Left ventricle myocardium inferior (tissue), 1 donor: ENCODE measurements at regions not wholly inside any gene's neighbourhood (a gene's known extent, or its start where the extent isn't known, plus 50 kb on each side); places are given as distances from the start of the nearest gene placed in this dataset.

ENCODE experiments used
- DNase-seq: peaks from one replicate; pipeline ENCODE4 v3.0.0-alpha.2; 2020
- H3K27ac ChIP-seq: fragments of 200-600 bp; replicated peaks from 2 replicates; pipeline ENCODE4 v1.8.0; 2021
- H3K27me3 ChIP-seq: fragments of 200-600 bp; 2 replicates; pipeline ENCODE4 v1.8.0; 2021; ENCODE audit warnings: low read depth
- H3K36me3 ChIP-seq: fragments of 200-600 bp; 2 replicates; pipeline ENCODE4 v1.8.0; 2021
- H3K4me1 ChIP-seq: fragments of 200-600 bp; 2 replicates; pipeline ENCODE4 v1.8.0; 2021
- H3K4me3 ChIP-seq: fragments of 200-600 bp; 2 replicates; pipeline ENCODE4 v1.8.0; 2021; ENCODE audit warnings: mild to moderate bottlenecking, moderate library complexity
- H3K9me3 ChIP-seq: fragments of 200-600 bp; replicated peaks from 2 replicates; pipeline ENCODE4 v1.8.0; 2021
- intact Hi-C: fragments of 100-400 bp; cut with micrococcal nuclease; formaldehyde crosslinking; loops from one replicate; pipeline ENCODE4 v1.11.0; 2022
- TF ChIP-seq, protein P1 (sequence below): fragments of 200-600 bp; IDR thresholded peaks from 2 replicates; pipeline ENCODE4 v1.8.0; 2021; ENCODE audit warnings: antibody characterized with exemption, mild to moderate bottlenecking, borderline replicate concordance
- donor health status: DM: no; HTN: yes; CAD: no; lungs with severe emphysema.

DNA sequence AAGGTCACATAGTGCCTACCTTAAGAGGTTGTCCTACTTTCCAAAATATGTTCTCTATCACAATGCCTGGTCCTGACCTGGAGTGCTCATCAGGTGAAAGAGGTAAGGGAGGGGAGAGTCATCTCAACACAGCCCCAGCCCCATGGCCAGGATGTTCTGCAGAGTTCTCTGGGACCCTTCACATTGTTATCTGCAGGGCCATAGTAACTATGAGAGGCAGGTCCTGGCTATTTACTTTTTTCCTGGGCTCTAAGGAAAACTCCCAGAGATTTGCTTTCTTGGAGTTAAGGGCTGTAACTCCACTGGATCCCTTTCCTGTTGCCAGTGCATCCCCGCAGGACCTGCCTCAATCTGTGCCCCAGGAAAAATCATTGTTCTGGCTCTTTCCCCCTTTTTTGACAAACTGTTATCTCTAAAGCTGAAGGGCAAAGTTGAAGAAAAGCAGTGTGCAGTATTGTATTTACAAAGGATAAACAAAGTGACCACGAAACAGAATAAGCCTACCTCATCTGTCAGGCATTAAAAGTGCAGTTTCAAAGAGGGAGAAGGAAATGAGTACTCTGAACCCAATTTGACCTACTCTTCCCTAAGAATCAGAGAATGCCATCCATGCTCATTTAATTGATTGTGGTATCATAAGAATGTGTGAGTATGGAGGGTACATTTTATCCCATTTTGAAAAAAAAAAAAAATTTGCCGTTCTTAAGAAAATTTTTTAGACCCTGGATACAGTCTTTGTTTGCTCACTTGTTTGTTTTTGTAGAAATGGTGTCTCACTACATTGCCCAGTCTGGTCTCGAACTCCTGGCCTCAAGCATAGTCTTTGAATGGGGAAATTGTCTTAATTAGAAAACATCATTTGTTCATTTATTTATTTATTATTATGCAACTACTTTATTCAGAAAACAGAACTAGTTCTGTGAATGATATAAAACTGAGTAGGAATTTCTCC, 149.6 kb downstream of the RHOU start:
- TF ChIP-seq, protein P1, sequence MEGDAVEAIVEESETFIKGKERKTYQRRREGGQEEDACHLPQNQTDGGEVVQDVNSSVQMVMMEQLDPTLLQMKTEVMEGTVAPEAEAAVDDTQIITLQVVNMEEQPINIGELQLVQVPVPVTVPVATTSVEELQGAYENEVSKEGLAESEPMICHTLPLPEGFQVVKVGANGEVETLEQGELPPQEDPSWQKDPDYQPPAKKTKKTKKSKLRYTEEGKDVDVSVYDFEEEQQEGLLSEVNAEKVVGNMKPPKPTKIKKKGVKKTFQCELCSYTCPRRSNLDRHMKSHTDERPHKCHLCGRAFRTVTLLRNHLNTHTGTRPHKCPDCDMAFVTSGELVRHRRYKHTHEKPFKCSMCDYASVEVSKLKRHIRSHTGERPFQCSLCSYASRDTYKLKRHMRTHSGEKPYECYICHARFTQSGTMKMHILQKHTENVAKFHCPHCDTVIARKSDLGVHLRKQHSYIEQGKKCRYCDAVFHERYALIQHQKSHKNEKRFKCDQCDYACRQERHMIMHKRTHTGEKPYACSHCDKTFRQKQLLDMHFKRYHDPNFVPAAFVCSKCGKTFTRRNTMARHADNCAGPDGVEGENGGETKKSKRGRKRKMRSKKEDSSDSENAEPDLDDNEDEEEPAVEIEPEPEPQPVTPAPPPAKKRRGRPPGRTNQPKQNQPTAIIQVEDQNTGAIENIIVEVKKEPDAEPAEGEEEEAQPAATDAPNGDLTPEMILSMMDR = no peak
- intact Hi-C loops = no loop called here

DNA sequence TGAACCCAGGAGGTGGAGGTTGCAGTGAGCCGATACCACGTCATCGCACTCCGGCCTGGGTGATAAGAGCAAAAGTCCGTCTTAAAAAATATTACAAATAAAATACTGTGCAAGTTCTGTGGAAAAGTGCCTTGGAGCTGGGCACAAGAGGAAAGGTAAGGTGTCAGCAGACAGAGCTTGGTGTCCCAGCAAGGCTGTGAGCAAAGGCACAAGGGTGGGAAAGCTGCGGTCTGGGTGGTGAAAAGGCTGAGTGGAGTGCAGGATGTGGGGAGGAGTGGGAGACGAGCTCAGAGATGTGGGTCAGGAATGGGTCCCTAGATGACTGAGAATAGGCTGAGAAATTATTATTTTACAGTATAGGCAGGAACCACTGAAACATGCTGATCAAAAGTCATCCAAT, 150.6 kb downstream of the RHOU start:
- no peak for DNase-seq
- Histone ChIP-seq H3K4me3 (no peak overlapping the region), H3K27ac (no peak overlapping the region), H3K9me3 (peaks cover 20% of the 10 kb centered on the region), H3K4me1 (no peaks in the 10 kb centered on the region), H3K27me3 (no peaks in the 10 kb centered on the region), H3K36me3 (no peaks in the 10 kb centered on the region)
- TF ChIP-seq, protein P1 = no peak
- intact Hi-C loops = no loop called here

More for the DNA sequence above, 149.6 kb downstream of the RHOU start:
- DNase-seq = no peak
- Histone ChIP-seq H3K4me3 (no peak overlapping the region), H3K36me3 (no peaks in the 10 kb centered on the region), H3K4me1 (no peaks in the 10 kb centered on the region), H3K27ac (no peak overlapping the region), H3K27me3 (no peaks in the 10 kb centered on the region), H3K9me3 (peaks cover 16% of the 10 kb centered on the region)

DNA sequence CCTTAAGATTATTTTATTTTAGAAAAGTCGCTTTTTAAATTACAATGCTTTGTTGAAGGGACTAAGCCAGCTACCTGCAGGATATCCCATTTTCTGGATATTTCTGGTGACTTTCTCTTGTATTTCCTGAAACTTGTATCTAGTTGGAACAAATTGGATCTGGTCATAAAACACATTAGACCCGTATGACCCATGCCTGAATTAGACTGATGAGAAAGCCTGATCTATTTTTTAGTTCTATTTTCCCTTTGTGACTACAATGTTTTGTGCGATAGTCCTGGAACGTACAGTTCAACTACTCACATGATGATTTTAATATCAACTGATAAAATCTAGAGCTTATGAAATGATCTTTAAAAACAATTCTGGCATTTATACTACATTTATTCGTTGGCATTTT, 151.8 kb downstream of the RHOU start:
- Histone ChIP-seq H3K4me3 (no peak overlapping the region), H3K9me3 (peaks cover 20% of the 10 kb centered on the region), H3K4me1 (no peaks in the 10 kb centered on the region), H3K27me3 (no peaks in the 10 kb centered on the region), H3K27ac (no peak overlapping the region), H3K36me3 (no peaks in the 10 kb centered on the region)
- no peak for DNase-seq
- intact Hi-C loops = no loop called here
- TF ChIP-seq, protein P1 = no peak

DNA sequence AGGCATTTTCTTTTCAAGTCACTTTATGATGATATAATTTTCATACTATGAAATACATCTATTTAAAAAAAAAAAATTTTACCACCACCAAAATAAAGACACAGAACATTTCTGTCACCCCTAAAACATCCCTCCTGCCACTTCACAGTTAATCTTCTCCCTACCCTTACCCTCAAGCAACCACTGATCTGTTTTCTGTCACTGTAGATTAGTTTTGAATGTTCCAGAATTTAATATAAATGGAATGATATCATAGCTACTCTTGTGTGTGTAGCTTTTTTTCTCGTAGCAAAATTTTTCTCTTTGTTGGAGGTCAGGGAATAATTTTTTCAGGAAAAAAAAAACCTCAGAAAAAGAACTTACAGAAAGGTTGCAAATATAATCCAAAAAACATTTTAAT, 152.7 kb downstream of the RHOU start:
- Histone ChIP-seq H3K27ac (no peak overlapping the region), H3K27me3 (no peaks in the 10 kb centered on the region), H3K4me1 (no peaks in the 10 kb centered on the region), H3K9me3 (peaks cover 20% of the 10 kb centered on the region), H3K4me3 (no peak overlapping the region), H3K36me3 (no peaks in the 10 kb centered on the region)
- DNase-seq = no peak
- TF ChIP-seq, protein P1 = no peak
- intact Hi-C loops = no loop called here

DNA sequence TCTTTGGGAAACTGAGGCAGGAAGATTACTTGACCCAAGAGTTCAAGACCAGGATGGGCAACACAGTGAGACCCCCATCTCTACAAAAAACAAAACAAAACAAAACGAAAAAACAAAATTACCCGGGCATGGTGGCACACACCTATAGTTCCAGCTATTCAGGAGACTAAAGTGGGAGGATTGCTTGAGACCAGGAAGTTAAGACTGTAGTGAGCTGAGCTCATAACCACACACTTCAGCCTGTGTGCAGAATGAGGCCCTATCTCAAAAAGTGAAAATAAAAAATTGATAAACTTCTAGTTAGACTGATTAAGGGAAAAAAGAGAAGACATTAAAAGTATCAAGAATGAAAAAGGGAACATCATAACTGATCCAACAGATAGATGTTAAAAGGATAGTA, 154.0 kb downstream of the RHOU start:
- Histone ChIP-seq H3K27me3 (no peaks in the 10 kb centered on the region), H3K4me3 (no peak overlapping the region), H3K27ac (no peak overlapping the region), H3K9me3 (peaks cover 13% of the 10 kb centered on the region), H3K4me1 (no peaks in the 10 kb centered on the region), H3K36me3 (no peaks in the 10 kb centered on the region)
- TF ChIP-seq, protein P1 = no peak
- DNase-seq = no peak
- intact Hi-C loops = no loop called here
